HG02943 (cell line): ENCODE measurements at regions not wholly inside any gene's neighbourhood (a gene's known extent, or its start where the extent isn't known, plus 50 kb on each side); places are given as distances from the start of the nearest gene placed in this dataset.

ENCODE experiments used
- ATAC-seq: cut with Tn5 transposase; IDR thresholded peaks from one replicate; pipeline ENCODE4 v1.9.1; 2021; ENCODE audit warnings: mild to moderate bottlenecking, low read depth, moderate library complexity; ENCODE audit not compliant: unreplicated experiment

DNA sequence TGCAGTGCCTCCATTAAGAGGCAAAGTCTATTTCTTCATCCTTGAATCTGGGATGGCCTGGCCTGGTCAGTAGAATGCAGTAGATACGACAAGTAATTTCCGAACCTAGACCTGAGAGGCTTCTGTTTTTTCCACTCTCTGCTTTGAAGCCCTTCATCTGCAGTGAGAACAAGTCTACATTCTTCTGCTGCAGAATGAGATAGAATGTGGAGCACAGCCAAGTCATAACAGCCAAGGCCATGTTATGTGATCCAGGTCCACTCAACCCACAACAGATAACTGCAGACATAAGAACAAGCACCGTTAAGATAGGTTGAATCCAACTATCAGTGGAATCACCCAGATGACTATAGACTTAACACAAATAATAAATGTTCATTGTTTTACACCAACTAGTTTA lies 1297.7 kb downstream of the C4orf33 start:
- ATAC-seq = no peak

DNA sequence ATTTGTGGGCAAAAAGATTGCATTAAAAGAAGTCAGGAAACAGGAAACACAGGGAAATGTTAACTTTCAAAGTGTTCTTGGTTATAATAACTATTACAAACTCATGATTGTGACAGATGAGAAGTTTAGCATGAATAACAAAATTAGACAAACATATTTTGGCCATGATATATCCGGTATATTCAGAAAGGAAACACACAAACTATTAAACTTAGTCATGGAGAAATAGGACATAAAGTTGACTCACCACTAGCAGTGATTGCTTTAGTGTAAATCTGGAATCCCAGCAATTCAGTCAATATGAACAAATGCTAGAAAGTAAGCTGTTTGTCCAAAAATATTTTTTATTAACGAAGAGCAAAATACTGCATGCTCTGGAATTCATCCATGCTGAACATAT lies 1299.9 kb downstream of the C4orf33 start:
- ATAC-seq = no peak

DNA sequence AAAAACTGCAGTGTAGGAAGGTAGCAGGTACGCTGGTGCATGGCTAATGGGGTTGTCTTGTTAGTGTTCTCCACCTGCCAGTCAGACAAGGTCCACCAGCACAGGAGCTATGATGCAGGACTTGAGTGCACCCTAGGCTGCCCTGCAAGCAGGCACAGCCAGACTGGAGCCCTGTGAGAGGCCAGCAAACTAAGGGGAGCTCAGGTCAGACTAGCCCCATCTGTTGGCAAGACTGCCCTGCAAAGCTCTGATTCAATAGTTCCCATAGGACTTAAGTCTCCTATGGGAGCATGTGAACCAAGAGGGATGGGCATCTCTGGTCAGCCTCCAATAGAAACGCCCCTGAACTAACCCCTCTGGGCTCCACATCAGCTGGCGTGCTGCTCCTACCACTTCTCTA lies 1307.3 kb downstream of the C4orf33 start:
- no peak for ATAC-seq

DNA sequence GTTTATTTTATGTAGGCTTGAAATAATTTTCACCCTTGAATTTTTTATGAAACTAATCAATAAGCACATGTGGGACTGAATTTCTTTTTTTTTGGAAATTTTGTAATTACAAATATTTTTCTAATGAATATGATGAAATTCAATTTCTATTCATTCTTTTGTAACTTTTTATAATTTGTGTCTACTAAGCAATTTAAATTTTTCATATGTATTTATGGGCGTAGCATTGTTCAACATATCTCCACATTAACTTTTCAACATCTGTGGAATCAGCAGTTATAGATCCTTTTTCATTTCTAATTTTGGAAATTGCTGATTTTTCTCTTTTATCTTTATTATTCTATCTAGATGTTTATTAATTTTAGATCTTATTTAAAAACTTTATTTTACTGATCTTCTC lies 1320.3 kb downstream of the C4orf33 start:
- ATAC-seq = no peak

DNA sequence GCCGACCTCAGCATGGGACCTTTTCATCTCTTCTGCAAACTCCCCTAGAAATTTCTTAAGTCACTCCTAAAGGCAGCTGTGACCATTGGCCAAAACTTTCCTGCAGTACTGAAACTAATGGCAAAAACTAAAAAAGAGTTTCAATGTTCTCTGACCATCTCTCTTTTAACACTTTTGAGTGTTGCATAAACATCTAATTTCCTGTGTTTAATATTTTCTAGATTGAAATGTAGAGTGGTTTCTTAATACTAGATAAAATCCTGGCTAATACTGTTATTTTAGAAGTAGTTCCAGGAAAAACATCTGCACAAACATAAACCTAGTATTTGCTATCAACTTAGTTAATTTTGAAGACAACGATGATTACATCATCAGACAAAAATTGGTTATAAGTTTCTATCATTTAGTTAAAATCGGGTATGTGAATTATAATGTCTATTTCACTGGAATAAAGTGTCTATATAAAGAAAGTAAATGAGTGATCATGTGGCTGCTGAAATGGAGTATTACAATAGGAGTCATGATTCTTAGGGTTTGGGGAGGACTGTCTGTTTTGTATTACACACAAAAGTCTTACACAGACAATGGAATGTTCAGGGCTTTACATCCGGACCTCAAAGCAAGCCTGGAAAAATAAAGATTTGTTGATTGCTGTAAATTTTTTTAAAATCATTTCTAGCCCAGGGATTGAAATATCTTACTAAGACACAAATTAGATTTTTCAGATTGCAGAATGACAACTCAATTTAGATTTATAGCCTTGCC lies 1323.4 kb downstream of the C4orf33 start:
- ATAC-seq = no peak

DNA sequence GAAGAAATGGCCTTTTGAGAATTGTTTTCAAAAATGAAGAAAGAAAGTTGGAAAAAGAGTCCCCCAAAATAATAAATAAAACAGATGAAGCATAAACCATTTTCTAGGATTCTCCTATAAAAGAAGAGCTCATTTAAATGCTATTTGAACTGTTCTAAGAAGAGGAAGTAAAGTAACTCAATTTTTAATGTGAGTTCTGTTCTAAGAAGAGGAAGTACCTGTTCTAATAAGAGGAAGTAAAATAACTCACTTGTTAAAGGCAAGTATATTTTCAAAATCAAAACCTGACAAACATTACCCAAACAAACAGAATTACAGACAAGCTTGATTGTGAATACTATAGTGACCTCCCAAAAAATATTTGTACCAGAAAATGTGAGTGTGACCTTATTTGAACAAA lies 1326.3 kb downstream of the C4orf33 start:
- ATAC-seq = no peak

DNA sequence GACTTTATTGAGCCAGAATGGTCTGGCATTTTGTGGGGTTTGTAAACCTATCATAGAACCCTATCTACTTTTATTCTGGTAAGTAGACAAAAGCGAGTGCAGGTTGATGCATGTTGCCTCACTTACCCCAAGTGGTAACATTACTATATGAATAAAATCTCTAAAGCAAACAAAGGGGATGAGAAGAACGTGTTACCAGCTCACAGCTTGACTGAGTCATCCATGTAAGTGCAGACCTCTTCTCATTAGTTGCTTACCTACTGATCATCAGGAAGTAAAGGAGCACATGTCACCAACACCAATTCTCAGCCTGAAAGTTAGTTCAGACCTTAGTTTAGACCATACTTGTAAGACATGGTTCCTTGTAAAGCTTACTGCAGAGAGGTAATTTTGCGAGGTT lies 1328.3 kb downstream of the C4orf33 start:
- no peak for ATAC-seq

DNA sequence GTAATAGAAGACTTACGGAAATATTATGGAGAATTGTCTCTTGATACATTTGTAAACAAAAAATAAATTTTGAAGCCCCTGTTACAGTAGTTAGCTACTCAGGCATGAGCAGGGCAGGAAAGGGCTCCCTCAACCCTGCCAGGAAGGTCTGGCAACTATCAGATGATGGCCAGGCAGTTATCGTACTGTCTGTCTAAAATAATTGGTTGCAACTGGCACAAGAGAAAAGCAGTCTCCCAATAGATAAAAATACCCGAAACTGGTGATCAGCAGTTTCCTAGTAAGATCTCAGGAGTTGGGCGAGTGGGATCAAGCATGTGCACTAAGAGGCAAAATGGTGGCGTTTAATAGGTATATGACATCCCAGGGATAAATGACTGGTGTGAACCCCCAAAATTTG lies 1336.3 kb downstream of the C4orf33 start:
- no peak for ATAC-seq

DNA sequence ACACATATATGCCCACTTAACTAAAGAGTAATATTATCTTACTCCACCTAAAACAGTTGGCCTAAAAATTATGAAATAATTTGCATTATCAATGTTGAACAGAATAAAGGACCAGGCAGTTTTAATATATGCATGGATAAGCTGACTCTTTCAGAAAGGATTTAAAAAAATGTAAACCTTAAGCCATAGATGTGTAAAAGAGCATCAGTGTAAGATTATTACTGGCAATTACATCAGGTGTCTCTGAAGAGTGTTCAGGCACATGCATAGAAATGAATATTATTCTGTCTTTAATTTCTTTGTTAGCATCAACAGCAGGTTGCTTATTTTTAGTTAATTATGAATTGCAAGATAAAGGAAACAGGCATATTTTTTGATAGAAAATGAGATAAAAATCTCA lies 1353.8 kb downstream of the C4orf33 start:
- ATAC-seq = no peak

DNA sequence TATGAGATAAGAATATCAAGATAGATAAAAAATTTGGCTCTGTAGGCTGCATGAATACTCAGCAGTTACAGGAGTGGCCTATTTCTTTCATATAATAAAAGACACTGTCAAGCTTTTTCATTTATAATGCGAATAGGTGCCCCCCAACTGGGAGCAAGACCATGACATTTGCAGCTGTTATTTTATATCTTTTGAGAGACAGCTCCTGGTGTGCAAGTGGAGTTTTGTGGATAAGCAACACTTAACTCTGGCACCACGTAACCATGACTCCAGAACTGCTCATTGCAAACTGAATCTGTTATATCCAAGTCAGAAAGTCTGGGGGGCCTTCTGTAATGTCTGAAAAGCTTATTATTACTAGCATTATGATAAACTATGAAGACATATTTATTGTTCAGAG lies 1372.4 kb downstream of the C4orf33 start:
- ATAC-seq = no peak

DNA sequence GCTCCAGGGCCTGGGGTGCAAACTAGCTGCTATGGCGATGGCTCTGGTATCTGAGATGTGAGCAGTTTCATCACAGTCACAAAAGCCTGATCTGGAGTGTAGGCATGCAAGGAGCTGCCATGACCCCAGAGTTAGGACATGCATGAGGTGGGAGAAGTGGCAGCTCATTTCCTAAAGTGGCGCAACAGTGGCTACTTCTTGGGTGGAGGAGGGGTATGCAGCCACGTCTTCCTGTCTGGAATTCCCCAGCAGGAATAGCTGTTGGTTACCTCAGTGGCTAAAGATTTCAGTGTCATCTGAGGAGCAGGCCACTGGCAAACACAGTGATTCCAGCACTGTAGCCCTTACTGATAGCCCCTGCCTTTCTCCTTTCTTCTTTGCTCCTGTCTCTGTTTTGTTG lies 1382.5 kb downstream of the C4orf33 start:
- no peak for ATAC-seq

DNA sequence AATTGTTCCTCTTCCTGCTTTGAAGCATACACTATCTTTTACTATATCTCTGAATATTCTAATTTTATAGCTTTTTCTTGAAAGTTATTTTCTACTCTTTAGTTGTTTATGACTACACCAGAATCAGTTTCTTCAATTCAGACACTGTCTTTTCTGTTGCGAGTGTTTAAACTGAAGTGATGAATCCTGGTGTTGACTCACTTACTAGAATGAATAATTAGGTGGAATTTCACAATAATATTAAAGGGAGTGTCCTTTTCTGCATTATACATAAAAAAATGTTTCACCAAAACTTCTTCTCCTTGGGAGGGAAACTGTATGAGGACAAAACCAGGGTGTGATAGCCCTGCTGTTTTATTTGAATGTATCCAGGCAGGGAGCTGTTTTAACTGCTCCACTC lies 1383.1 kb downstream of the C4orf33 start:
- no peak for ATAC-seq

DNA sequence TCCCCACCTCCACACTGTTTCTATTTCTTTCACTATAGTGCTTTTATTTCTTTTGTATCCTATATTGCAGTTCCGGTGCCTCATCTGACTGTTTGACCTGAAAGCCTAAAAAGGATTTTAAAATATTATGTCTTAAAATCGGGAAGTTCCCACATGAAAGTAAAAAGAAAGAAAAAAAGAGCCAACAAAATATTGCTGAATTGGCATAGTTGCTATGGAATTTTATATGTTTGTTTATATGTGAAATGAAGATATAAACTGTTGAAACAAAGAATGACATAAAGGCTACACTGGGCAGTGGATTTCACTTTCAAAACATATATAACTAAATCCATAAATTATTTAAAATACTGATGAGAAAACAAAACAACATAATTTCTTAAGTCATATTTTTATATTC lies 1383.7 kb downstream of the C4orf33 start:
- ATAC-seq = no peak

DNA sequence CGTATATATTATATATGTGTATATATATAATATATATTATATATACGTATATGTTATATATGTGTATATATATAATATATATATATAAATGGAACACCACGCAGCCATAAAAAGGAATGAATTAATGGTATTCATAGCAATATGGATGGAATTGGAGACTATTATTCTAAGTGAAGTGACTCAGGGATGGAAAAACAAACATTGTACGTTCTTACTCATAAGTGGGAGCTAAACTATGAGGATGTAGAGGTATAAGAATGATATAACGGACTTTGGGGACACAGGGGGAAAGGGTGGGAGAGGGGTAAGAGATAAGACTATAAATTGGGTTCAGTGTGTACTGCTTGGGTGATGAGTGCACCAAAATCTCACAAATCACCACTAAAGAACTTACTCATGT lies 1388.9 kb downstream of the C4orf33 start:
- no peak for ATAC-seq

DNA sequence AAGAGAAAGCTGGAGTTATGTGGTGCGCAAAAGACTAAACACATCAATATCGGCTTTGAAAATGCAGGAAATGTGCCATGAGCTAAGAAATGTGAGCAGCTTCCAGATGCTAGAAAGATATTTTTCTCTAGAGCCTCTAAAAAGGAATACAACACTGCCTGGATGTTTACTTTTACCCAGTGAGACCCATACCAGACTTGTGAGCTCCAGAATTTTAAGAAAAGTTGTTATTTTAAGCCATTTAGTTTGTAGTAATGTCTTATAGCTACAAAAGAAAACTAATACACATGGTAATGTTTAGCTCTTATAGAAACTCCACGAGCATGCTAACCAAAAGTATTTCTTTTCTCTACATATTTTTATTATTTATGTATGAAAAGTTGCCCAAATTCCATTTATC lies 1389.4 kb downstream of the C4orf33 start:
- ATAC-seq = no peak

DNA sequence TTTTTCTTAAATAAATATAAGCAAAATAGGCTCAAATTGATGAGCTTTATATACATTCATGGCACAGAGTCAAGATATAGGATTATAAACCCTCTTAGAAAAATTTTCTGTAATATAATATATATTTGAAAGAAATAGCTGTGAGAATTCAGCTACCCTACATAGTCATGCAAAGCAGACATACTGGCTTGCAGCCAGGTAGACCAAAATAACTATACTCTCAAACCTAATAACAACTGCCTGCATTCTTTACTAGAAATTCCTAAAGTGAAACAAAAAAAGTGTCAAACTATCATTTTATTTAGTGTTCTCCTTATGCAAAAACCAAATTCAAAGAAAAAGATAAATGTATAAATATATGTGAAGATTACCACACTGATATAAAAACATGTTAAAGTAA lies 1390.2 kb downstream of the C4orf33 start:
- no peak for ATAC-seq

DNA sequence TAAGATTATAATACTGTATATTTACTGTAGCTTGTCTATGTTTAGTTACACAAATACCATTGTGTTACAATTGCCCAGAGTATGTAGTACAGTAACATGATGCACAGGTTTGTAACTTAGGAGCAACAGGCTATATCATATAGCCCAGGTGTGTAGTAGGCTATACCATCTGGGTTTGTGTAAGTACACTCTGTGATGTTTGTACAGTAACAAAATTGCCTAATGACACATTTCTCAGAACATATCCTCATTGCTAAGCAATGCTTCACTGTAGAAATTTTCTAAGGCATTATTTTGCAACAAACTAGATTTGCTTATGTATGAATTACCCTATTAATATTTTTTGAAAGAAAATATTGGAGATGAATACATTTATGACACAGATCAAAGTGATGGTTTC lies 1390.9 kb downstream of the C4orf33 start:
- no peak for ATAC-seq

DNA sequence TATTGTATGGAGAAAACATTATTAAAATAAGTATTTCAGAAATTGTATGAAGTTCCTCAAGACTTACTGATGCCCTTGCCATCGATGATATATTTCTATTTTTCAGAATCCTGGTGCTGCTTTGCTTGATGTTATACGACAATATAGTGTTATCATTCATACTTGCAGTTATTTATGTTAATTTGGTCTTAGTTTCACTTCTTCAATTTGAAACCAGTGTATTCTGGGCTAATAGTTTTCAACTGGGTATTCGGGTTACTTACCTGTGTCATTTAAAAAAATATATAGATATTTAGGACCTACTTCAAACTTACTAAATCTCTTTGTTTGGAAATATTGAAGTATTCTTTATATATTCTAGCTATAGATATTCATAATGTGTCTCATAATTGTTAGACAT lies 1414.7 kb downstream of the C4orf33 start:
- ATAC-seq = no peak

DNA sequence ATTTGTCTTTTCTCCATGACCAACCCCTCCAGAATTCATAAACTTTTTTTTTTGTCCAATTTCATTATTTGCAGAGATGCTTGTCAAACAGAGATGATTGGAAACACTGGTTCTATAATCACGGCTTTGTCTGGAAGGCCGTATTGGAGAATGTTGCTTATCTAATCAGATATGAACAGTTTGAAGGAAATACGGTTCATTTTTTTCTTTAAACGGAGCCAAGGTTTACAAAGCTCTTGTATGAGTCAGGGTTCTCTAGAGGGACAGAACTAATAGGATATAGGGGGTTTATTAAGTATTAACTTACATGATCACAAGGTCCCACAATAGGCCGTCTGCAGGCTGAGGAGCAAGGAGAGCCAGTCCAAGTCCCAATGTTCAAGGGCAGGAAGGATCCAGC lies 1415.8 kb downstream of the C4orf33 start:
- no peak for ATAC-seq

DNA sequence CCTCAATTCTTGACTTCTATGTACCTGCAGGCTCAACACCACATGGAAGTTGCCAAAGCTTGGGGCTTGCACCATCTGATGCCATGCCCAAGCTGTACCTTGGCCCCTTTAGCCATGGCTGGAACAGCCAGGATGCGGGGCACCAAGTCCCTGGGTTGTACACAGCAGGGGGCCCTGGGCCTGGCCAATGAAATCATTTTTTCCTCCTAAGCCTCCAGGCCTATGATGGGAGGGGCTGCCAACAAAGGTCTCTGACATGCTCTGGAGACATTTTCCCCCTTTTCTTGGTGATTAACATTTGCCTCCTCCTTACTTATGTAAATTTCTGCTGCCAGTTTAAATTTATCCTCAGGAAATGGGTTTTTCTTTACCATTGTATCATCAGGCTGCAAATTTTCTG lies 1428.1 kb downstream of the C4orf33 start:
- ATAC-seq = no peak

DNA sequence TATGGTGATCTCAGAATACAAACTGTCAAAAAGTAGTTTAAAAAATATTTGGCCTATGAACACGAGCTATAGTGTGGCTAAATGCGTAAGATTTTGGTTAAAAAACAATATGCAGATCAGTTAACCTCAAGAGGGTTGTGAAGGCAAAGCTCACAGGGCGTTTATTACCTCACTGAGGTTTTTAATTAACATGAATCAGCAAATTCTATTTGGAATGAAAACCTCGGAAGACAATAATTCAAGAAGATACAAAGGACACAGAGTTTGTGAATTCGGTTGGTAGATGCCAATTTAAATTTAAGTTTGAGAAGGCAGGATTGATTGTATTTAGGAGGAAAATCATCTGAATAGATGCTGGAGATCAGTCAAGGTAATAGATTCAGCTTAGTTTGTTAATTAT lies 1434.6 kb downstream of the C4orf33 start:
- no peak for ATAC-seq

DNA sequence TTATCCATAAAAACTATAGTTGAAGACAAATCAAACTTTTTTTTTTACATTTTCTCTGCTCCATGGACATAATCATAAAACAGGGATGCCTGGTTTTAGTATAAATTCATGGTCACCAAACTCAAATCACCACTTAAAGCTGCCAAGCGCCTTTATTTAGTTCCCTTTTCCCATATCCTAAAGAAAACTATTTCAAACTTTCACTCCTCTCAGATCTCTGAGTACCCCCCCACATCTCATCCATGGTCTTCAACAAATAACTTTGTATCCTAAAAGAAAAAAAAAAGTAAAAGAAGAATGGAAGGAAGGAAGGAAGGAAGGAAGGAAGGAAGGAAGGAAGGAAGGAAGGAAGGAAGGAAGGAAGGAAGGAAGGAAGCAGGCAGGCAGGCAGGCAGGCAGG lies 1438.7 kb downstream of the C4orf33 start:
- ATAC-seq = no peak

DNA sequence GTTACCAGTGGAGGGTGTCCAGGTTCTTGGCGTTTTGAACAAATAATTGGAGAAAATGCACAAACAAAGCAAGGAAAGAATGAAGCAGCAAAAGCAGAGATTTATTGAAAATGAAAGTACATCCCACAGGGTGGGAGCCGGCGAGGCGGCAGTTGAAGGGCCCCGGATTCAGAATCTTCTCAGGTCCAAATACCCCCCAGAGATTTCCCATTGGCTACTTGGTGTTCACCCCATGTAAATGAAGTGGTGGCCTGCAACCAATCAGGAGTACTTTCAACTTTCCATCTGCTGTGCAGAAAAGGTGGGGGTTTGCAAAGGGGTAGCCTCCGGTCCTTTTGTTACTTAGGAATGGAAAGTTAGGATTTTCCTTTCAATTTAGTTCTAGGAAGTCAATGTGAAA lies 1447.0 kb downstream of the C4orf33 start:
- ATAC-seq = no peak
